ENCODE measurements at regions not wholly inside any gene's neighbourhood (a gene's known extent, or its start where the extent isn't known, plus 50 kb on each side); places are given as distances from the start of the nearest gene placed in this dataset.

GRCh38 chr12:127182018-127182417, 1085.0 kb upstream of the TMEM132C start:
- H3F3A ChIP-seq (ENCODE audit: low read length, unreplicated experiment): no peaks in the 10 kb centered on the region
- H3K79me2 ChIP-seq (ENCODE audit: low read length): no peaks in the 10 kb centered on the region
- intact Hi-C loops (cut with micrococcal nuclease): no loop called here
- H3K4me3 ChIP-seq (ENCODE audit: low read length): no peak overlapping the region
- no peak overlapping the region for H2AFZ ChIP-seq (ENCODE audit: low read length)
- TF ChIP-seq CTCF (conservative IDR thresholded peaks at IDR 0.05; ENCODE audit: low read depth, low read length) (no peak), EZH2phosphoT487 (IDR thresholded peaks at IDR 0.05; ENCODE audit: borderline replicate concordance, low read length) (no peak), EZH2 (IDR thresholded peaks at IDR 0.05; ENCODE audit: low read length, unreplicated experiment) (no peak)
- H3K9me2 ChIP-seq (replicated peaks; ENCODE audit: low read length): no peaks in the 10 kb centered on the region
- DNase-seq: no peak
- no peak overlapping the region for H3K4me2 ChIP-seq (ENCODE audit: low read length)
- BruUV-seq (replicated peaks): no TSS peak
- POLR2A ChIA-PET (ENCODE audit: unreplicated experiment): no interaction called here
- no peak overlapping the region for H3K27ac ChIP-seq (ENCODE audit: low read length)
- CTCF ChIA-PET: no interaction called here
- no peaks in the 10 kb centered on the region for H4K20me1 ChIP-seq (ENCODE audit: low read length)
- no peaks in the 10 kb centered on the region for H3K27me3 ChIP-seq (ENCODE audit: low read length)
- peaks cover 5% of the 10 kb centered on the region; the same call in 1 of the 2 replicates for H3K36me3 ChIP-seq (ENCODE audit: low read depth, low read length)
- H3K9ac ChIP-seq (ENCODE audit: low read length): no peak overlapping the region
- ATAC-seq: no peak
- peaks cover 14% of the 10 kb centered on the region for H3K9me3 ChIP-seq (ENCODE audit: low read length)
- 0 out of 2 replicates have a peak, but pooled peaks cover 5% of the 10 kb centered on the region for H3K4me1 ChIP-seq (ENCODE audit: insufficient read depth, low read length)

- ChIA-PET POLR2A (ENCODE audit: unreplicated experiment) (no interaction called here), CTCF (no interaction called here)
- DNase-seq (no peak), ATAC-seq (no peak)
- Histone ChIP-seq H3K9ac (ENCODE audit: low read length) (no peak overlapping the region), H3K4me1 (ENCODE audit: insufficient read depth, low read length) (peaks cover 12% of the 10 kb centered on the region), H3K4me2 (ENCODE audit: low read length) (no peak overlapping the region), H3K9me2 (replicated peaks; ENCODE audit: low read length) (no peaks in the 10 kb centered on the region), H3K4me3 (ENCODE audit: low read length) (no peak overlapping the region), H3K27me3 (ENCODE audit: low read length) (no peaks in the 10 kb centered on the region), H4K20me1 (ENCODE audit: low read length) (no peaks in the 10 kb centered on the region), H3K27ac (ENCODE audit: low read length) (no peak overlapping the region), H3K9me3 (ENCODE audit: low read length) (no peaks in the 10 kb centered on the region), H3K79me2 (ENCODE audit: low read length) (no peaks in the 10 kb centered on the region), H2AFZ (ENCODE audit: low read length) (no peak overlapping the region), H3K36me3 (ENCODE audit: low read depth, low read length) (no peaks in the 10 kb centered on the region), H3F3A (ENCODE audit: low read length, unreplicated experiment) (no peaks in the 10 kb centered on the region)
- TF ChIP-seq EZH2 (IDR thresholded peaks at IDR 0.05; ENCODE audit: low read length, unreplicated experiment): no peak
- TF ChIP-seq CTCF (conservative IDR thresholded peaks at IDR 0.05; ENCODE audit: low read depth, low read length): no peak
- TF ChIP-seq EZH2phosphoT487 (IDR thresholded peaks at IDR 0.05; ENCODE audit: borderline replicate concordance, low read length): no peak
- intact Hi-C loops (cut with micrococcal nuclease): loop anchor here (2.0 kb wide), 1 partner anchor 23 kb away; no protein-coding TSS in a partner anchor
- no TSS peak for BruUV-seq (replicated peaks)
Observed at GRCh38 chr12:127189992-127190391, 1077.0 kb upstream of the TMEM132C start.

- no peaks in the 10 kb centered on the region for H4K20me1 ChIP-seq (ENCODE audit: low read length)
- H3K4me2 ChIP-seq (ENCODE audit: low read length): 0 out of 2 replicates have a peak overlapping the region, but pooled peaks have one; percentile 1
- no TSS peak for BruUV-seq (replicated peaks)
- H3F3A ChIP-seq (ENCODE audit: low read length, unreplicated experiment): no peaks in the 10 kb centered on the region
- peak; percentile 65 for ATAC-seq
- H3K27me3 ChIP-seq (ENCODE audit: low read length): no peaks in the 10 kb centered on the region
- DNase-seq: peak; percentile 71
- POLR2A ChIA-PET (ENCODE audit: unreplicated experiment): interaction anchor here (0.5 kb wide), 1 partner anchor 265 kb away, joined by 3 read pairs; no protein-coding TSS in a partner anchor
- CTCF ChIA-PET: no interaction called here
- H3K4me1 ChIP-seq (ENCODE audit: insufficient read depth, low read length): peaks cover 12% of the 10 kb centered on the region
- H3K9ac ChIP-seq (ENCODE audit: low read length): no peak overlapping the region
- no peak overlapping the region for H3K4me3 ChIP-seq (ENCODE audit: low read length)
- intact Hi-C loops (cut with micrococcal nuclease): loop anchor here (2.0 kb wide), 1 partner anchor 22 kb away; no protein-coding TSS in a partner anchor
- TF ChIP-seq CTCF (conservative IDR thresholded peaks at IDR 0.05; ENCODE audit: low read depth, low read length) (no peak), EZH2 (IDR thresholded peaks at IDR 0.05; ENCODE audit: low read length, unreplicated experiment) (no peak), EZH2phosphoT487 (IDR thresholded peaks at IDR 0.05; ENCODE audit: borderline replicate concordance, low read length) (no peak)
- H3K79me2 ChIP-seq (ENCODE audit: low read length): no peaks in the 10 kb centered on the region
- no peaks in the 10 kb centered on the region for H3K9me2 ChIP-seq (replicated peaks; ENCODE audit: low read length)
- no peak overlapping the region for H2AFZ ChIP-seq (ENCODE audit: low read length)
- H3K27ac ChIP-seq (ENCODE audit: low read length): no peak overlapping the region
- no peaks in the 10 kb centered on the region for H3K9me3 ChIP-seq (ENCODE audit: low read length)
- H3K36me3 ChIP-seq (ENCODE audit: low read depth, low read length): no peaks in the 10 kb centered on the region
Observed at GRCh38 chr12:127191129-127191528, 1075.8 kb upstream of the TMEM132C start.

Data from PC-3 (cell line).